NCI-H1436 (cell line): ENCODE measurements at regions not wholly inside any gene's neighbourhood (a gene's known extent, or its start where the extent isn't known, plus 50 kb on each side); places are given as distances from the start of the nearest gene placed in this dataset.
"Not testable (repeated sequence)": the region's sequence is repeated elsewhere in the genome, so short reads cannot be mapped to it uniquely, and the experiment has no call there.

Experiments used
- DNase-seq: peaks from one replicate; lab custom pipeline; 2025; lab: John Stamatoyannopoulos, UW

GRCh38 chr3:185995352-185995751 is 57.5 kb upstream of the TRA2B start:
- DNase-seq, result no peak

- DNase-seq, result no peak
These were observed 55.1 kb upstream of the TRA2B start for GRCh38 chr3:185992831-185993374.

DNA sequence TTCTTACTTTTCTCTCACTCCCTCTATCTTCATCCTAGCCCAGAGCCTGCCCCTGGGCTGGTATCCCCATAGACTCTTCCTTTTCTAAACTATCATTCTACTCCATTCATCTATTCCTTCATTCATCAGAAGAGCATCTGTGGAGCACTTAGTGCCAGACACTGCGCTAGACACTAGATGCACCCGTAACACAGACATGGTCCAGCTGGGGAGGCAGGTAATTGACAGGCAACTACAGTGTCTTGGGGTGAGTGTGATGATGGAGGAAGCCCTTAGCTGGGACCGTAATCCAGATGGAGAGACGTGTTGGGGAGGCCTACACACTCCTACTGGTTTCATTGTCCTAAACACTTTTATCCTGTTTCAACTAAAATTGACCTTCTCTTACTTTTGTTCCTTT is 53.2 kb upstream of the TRA2B start:
- DNase-seq, result not testable (repeated sequence)

DNA sequence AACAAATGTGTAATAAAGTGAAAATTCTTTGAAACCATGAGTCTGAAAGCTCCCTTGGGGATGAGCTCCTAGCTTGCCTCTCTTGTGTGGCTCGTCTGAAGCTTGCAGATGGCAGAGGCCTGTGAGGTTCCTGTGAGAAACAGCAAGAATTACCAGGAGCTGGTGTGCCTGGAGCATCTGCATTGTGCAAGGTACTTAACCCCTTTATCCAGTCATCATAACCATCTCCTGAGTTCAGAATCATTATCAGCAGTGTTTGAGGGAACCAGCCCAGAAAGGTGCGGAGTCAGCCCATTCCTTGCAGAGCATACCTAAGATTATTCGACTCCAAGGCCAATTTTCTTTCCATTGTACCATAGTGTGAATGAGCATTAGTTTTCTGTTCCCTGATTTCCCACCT is 51.7 kb upstream of the TRA2B start:
- no peak for DNase-seq

GRCh38 chr3:185988816-185989175 is 51.0 kb upstream of the TRA2B start:
- DNase-seq, result peak; percentile 10

GRCh38 chr3:185988080-185988815 is 50.4 kb upstream of the TRA2B start:
- no peak for DNase-seq
